ENCODE measurements at regions not wholly inside any gene's neighbourhood (a gene's known extent, or its start where the extent isn't known, plus 50 kb on each side); places are given as distances from the start of the nearest gene placed in this dataset.

DNA sequence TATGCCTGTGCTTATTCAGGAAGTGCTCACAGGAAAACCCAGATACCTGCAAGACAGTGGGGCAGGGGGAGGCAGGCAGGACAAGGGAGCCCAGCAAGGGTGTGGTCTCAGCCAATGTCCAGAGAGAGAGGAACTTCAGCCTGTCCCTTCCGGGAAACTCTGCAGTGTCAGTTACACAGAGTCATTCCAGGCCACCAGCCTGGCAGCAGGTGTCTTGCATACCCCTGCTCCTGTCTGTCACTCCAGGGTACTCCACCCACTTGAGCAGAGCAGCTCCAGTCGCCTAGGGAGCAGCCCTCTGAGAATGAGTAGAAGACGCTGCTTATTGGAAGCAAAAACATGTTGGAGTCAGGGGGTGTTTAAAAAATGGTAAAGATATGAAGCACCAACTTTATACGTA is 431.2 kb upstream of the RGMA start:
- TF ChIP-seq, protein P1, sequence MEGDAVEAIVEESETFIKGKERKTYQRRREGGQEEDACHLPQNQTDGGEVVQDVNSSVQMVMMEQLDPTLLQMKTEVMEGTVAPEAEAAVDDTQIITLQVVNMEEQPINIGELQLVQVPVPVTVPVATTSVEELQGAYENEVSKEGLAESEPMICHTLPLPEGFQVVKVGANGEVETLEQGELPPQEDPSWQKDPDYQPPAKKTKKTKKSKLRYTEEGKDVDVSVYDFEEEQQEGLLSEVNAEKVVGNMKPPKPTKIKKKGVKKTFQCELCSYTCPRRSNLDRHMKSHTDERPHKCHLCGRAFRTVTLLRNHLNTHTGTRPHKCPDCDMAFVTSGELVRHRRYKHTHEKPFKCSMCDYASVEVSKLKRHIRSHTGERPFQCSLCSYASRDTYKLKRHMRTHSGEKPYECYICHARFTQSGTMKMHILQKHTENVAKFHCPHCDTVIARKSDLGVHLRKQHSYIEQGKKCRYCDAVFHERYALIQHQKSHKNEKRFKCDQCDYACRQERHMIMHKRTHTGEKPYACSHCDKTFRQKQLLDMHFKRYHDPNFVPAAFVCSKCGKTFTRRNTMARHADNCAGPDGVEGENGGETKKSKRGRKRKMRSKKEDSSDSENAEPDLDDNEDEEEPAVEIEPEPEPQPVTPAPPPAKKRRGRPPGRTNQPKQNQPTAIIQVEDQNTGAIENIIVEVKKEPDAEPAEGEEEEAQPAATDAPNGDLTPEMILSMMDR (IDR thresholded peaks at IDR 0.05; ENCODE audit: low read depth, low read length): no peak
- H3K27ac ChIP-seq (ENCODE audit: low read depth, low read length): no peak overlapping the region
- CTCF ChIA-PET: no interaction called here
- DNase-seq (ENCODE audit: low read depth, low spot score): no peak
- POLR2A ChIA-PET: no interaction called here
- H3K4me3 ChIP-seq (ENCODE audit: low read depth, low read length): no peak overlapping the region
- peaks cover 16% of the 10 kb centered on the region for H3K9me3 ChIP-seq (ENCODE audit: control insufficient read depth, insufficient read depth, low read length)
- H3K27me3 ChIP-seq (ENCODE audit: control insufficient read depth, insufficient read depth, low read length): no peaks in the 10 kb centered on the region

- Histone ChIP-seq H3K4me3 (ENCODE audit: low read depth, low read length) (no peak overlapping the region), H3K27ac (ENCODE audit: low read depth, low read length) (no peak overlapping the region), H3K9me3 (ENCODE audit: control insufficient read depth, insufficient read depth, low read length) (peaks cover 11% of the 10 kb centered on the region; the same call in 1 of the 2 replicates), H3K27me3 (ENCODE audit: control insufficient read depth, insufficient read depth, low read length) (no peaks in the 10 kb centered on the region)
- ChIA-PET POLR2A (no interaction called here), CTCF (no interaction called here)
- TF ChIP-seq, protein P1 (IDR thresholded peaks at IDR 0.05; ENCODE audit: low read depth, low read length): no peak
- no peak for DNase-seq (ENCODE audit: low read depth, low spot score)
Observed at GRCh38 chr15:93519599-93519998, 430.6 kb upstream of the RGMA start.

DNA sequence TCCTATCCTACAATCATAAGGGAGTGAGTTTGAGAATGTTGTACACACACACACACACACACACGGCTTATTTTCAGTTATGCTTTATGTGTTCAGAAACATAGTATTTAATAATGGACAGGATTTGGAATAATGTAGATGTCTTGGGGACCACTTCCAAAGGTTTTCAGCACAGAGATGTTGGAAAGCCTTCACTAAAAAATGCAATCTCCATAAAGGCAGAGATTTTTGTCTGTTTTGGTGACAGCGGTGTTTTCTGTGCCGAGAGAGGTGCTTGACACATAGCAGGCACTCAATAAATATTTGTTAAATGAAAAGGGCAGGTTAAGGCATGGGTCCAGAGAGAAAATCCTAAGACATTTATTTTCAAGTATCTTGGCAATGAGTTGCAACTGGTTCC is 428.2 kb upstream of the RGMA start:
- Histone ChIP-seq H3K9me3 (ENCODE audit: control insufficient read depth, insufficient read depth, low read length) (peaks cover 3% of the 10 kb centered on the region; the same call in 1 of the 2 replicates), H3K27ac (ENCODE audit: low read depth, low read length) (no peak overlapping the region), H3K4me3 (ENCODE audit: low read depth, low read length) (no peak overlapping the region), H3K27me3 (ENCODE audit: control insufficient read depth, insufficient read depth, low read length) (no peaks in the 10 kb centered on the region)
- no peak for DNase-seq (ENCODE audit: low read depth, low spot score)
- TF ChIP-seq, protein P1 (IDR thresholded peaks at IDR 0.05; ENCODE audit: low read depth, low read length): no peak
- ChIA-PET POLR2A (no interaction called here), CTCF (no interaction called here)

- H3K4me3 ChIP-seq (ENCODE audit: low read depth, low read length): no peak overlapping the region
- peaks cover 3% of the 10 kb centered on the region; the same call in 1 of the 2 replicates for H3K9me3 ChIP-seq (ENCODE audit: control insufficient read depth, insufficient read depth, low read length)
- ChIA-PET POLR2A (no interaction called here), CTCF (no interaction called here)
- no peaks in the 10 kb centered on the region for H3K27me3 ChIP-seq (ENCODE audit: control insufficient read depth, insufficient read depth, low read length)
- TF ChIP-seq, protein P1 (IDR thresholded peaks at IDR 0.05; ENCODE audit: low read depth, low read length): no peak
- no peak overlapping the region for H3K27ac ChIP-seq (ENCODE audit: low read depth, low read length)
- DNase-seq (ENCODE audit: low read depth, low spot score): no peak
Observed at GRCh38 chr15:93515256-93516051, 426.4 kb upstream of the RGMA start.

DNA sequence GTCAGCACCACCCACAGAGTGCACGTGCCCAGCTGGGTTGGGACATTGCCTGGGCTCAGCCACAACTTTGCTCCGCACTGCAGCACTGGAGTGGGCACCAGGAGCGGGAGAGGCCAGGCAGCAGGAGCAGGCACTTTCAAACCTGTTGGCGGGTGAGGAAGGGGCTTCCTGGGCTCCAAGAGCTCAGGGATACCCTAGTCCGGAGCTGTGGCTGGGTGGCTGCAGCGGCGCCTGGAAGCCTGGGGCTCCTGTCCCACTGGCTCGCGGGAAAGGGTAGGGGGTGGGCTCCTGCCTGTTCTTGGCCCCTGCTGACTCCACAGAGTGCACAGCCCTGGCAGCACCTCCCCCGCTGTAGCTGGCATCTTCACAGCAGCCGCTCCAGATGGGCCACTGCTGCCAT is 417.6 kb upstream of the RGMA start:
- H3K27me3 ChIP-seq (ENCODE audit: control insufficient read depth, insufficient read depth, low read length): no peaks in the 10 kb centered on the region
- no peak for DNase-seq (ENCODE audit: low read depth, low spot score)
- peaks cover 26% of the 10 kb centered on the region for H3K9me3 ChIP-seq (ENCODE audit: control insufficient read depth, insufficient read depth, low read length)
- no peak overlapping the region for H3K27ac ChIP-seq (ENCODE audit: low read depth, low read length)
- POLR2A ChIA-PET: no interaction called here
- TF ChIP-seq, protein P1 (IDR thresholded peaks at IDR 0.05; ENCODE audit: low read depth, low read length): no peak
- no peak overlapping the region for H3K4me3 ChIP-seq (ENCODE audit: low read depth, low read length)
- CTCF ChIA-PET: no interaction called here

Measured in AG04450 (cell line).